ENCODE measurements at regions not wholly inside any gene's neighbourhood (a gene's known extent, or its start where the extent isn't known, plus 50 kb on each side); places are given as distances from the start of the nearest gene placed in this dataset.

DNA sequence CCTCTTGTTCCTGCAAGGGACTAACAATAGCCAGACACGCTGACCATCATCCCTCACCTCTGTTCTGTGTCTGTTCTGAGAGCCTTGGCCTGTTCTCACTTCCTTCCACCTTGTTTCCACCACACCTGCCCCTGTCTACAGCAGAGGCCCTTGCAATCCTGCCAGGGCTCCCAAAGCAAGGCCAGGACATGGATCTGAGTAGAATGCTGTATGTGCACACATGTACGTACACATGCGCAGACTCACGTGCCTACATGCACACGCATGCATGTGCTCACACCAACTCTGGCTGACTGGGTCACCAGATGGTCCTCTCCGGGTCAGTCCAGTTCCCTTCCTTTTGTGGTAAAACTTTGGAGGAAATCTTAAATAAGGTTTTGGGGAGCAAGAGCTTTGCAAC lies 133.0 kb upstream of the C14orf180 start:
- FAIRE-seq, result no peak
- Histone ChIP-seq H3K27ac (ENCODE audit: extremely low read depth, low read depth, low read length) (no peak overlapping the region), H3K4me3 (no peak overlapping the region), H3K79me2 (ENCODE audit: control insufficient read depth, insufficient read depth, low read length) (no peaks in the 10 kb centered on the region), H3K9me1 (ENCODE audit: control insufficient read depth, insufficient read depth, low read length) (no peaks in the 10 kb centered on the region), H3K9me3 (replicated peaks; ENCODE audit: control insufficient read depth, insufficient read depth, low read depth, low read length) (no peaks in the 10 kb centered on the region), H3K9ac (ENCODE audit: insufficient read depth in 1 of 2, low read depth in 2 of 2, low read length in 2 of 2) (no peak overlapping the region), H4K20me1 (replicated peaks; ENCODE audit: control insufficient read depth, insufficient read depth, low read length) (no peaks in the 10 kb centered on the region), H2AFZ (ENCODE audit: low read depth, low read length) (no peak overlapping the region), H3K36me3 (ENCODE audit: control insufficient read depth, insufficient read depth, low read length) (no peaks in the 10 kb centered on the region), H3K27me3 (ENCODE audit: control insufficient read depth in 2 of 2, insufficient read depth in 2 of 2, low read length in 2 of 2) (no peaks in the 10 kb centered on the region; a peak in 1 of 5 replicates), H3K4me1 (replicated peaks in 1 of 2; ENCODE audit: control insufficient read depth in 2 of 2, insufficient read depth in 2 of 2, low read length in 2 of 2) (no peaks in the 10 kb centered on the region), H3K4me2 (ENCODE audit: insufficient read depth, low read length) (no peak overlapping the region)
- ChIA-PET CTCF (ENCODE audit: low intra/inter-chr PET ratio) (no interaction called here), POLR2A (interaction anchor here (0.7 kb wide), 1 partner anchor 14 kb away, joined by 3 read pairs; no protein-coding TSS in a partner anchor)
- no peak for TF ChIP-seq EGR1 (conservative IDR thresholded peaks at IDR 0.05)
- no peak for TF ChIP-seq ZNF507 (tag; conservative IDR thresholded peaks at IDR 0.05)
- no peak for TF ChIP-seq MED1 (CRISPR knock-in tag; IDR thresholded peaks at IDR 0.05; ENCODE audit: borderline replicate concordance)
- TF ChIP-seq FOXA1 (IDR thresholded peaks at IDR 0.05; ENCODE audit: borderline replicate concordance), result no peak
- no peak for TF ChIP-seq ZNF830 (CRISPR knock-in tag; IDR thresholded peaks at IDR 0.05)
- no peak for TF ChIP-seq ZBTB9 (CRISPR knock-in tag; IDR thresholded peaks at IDR 0.05)
- no peak for TF ChIP-seq L3MBTL2 (IDR thresholded peaks at IDR 0.05)
- TF ChIP-seq CGGBP1 (CRISPR knock-in tag; IDR thresholded peaks at IDR 0.05), result no peak
- WGBS (ENCODE audit: insufficient coverage, low coverage, missing lambda C conversion rate), result 0% methylated on average over 6 of the region's 6 CpGs
- intact Hi-C loops (cut with micrococcal nuclease) (no loop called here), in situ Hi-C loops (cut with MboI) (no loop called here)
- no TSS peak for BruUV-seq (replicated peaks)
- ATAC-seq, result no peak
- DNase-seq (ENCODE audit: extremely low read depth in 1 of 4, low spot score in 3 of 4), result no peak

Measured in K562 (cell line).